ENCODE measurements at regions not wholly inside any gene's neighbourhood (a gene's known extent, or its start where the extent isn't known, plus 50 kb on each side); places are given as distances from the start of the nearest gene placed in this dataset.
"Not testable (repeated sequence)": the region's sequence is repeated elsewhere in the genome, so short reads cannot be mapped to it uniquely, and the experiment has no call there.

GRCh38 chr2:131641414-131642206, 113.9 kb downstream of the CCDC74A start:
- peak; percentile 76 for DNase-seq

GRCh38 chr2:131643180-131643579, 115.5 kb downstream of the CCDC74A start:
- not testable (repeated sequence) for DNase-seq

GRCh38 chr2:131645177-131645765, 117.6 kb downstream of the CCDC74A start:
- no peak for DNase-seq

- DNase-seq: not testable (repeated sequence)
Observed at GRCh38 chr2:131646220-131646619, 118.5 kb downstream of the CCDC74A start.

- DNase-seq: peak; percentile 3
Observed at GRCh38 chr2:131646669-131647297, 119.1 kb downstream of the CCDC74A start.

- DNase-seq: not testable (repeated sequence)
Observed at GRCh38 chr2:131648565-131648964, 120.9 kb downstream of the CCDC74A start.

GRCh38 chr2:131652246-131652645, 124.6 kb downstream of the CCDC74A start:
- DNase-seq: not testable (repeated sequence)

- DNase-seq: not testable (repeated sequence)
Observed at GRCh38 chr2:131654107-131654506, 126.4 kb downstream of the CCDC74A start.

GRCh38 chr2:131656816-131657633, 129.3 kb downstream of the CCDC74A start:
- no peak for DNase-seq

- DNase-seq: no peak
Observed at GRCh38 chr2:131657895-131658768, 130.4 kb downstream of the CCDC74A start.

- no peak for DNase-seq
Observed at GRCh38 chr2:131658769-131659131, 131.1 kb downstream of the CCDC74A start.

GRCh38 chr2:131659168-131659572, 131.5 kb downstream of the CCDC74A start:
- peak; percentile 8 for DNase-seq

GRCh38 chr2:131661101-131661782, 133.6 kb downstream of the CCDC74A start:
- DNase-seq: not testable (repeated sequence)

- DNase-seq: peak; percentile 64
Observed at GRCh38 chr2:131661884-131662535, 134.3 kb downstream of the CCDC74A start.

GRCh38 chr2:131663501-131663900, 135.8 kb downstream of the CCDC74A start:
- not testable (repeated sequence) for DNase-seq

GRCh38 chr2:131665716-131666115, 138.0 kb downstream of the CCDC74A start:
- not testable (repeated sequence) for DNase-seq

- DNase-seq: peak; percentile 92
Observed at GRCh38 chr2:131668794-131669540, 141.3 kb downstream of the CCDC74A start.

GRCh38 chr2:131671841-131672470, 144.3 kb downstream of the CCDC74A start:
- not testable (repeated sequence) for DNase-seq

All from fibroblast of skin of right biceps (primary cell).